Neural cell (in vitro differentiated cells): ENCODE measurements at regions not wholly inside any gene's neighbourhood (a gene's known extent, or its start where the extent isn't known, plus 50 kb on each side); places are given as distances from the start of the nearest gene placed in this dataset.

Experiments used
- CTCF ChIP-seq: fragments of 450-650 bp; IDR thresholded peaks from 2 replicates; pipeline ENCODE4 v1.5.1; 2014; ENCODE audit warnings: antibody characterized with exemption, mild to moderate bottlenecking, moderate library complexity; ENCODE audit not compliant: poor library complexity, severe bottlenecking
- EP300 ChIP-seq: fragments of 450-650 bp; conservative IDR thresholded peaks from 2 replicates; pipeline ENCODE4 v1.6.1; 2014; ENCODE audit warnings: antibody characterized with exemption, mild to moderate bottlenecking, moderate library complexity; ENCODE audit not compliant: poor library complexity, severe bottlenecking
- EZH2 ChIP-seq: fragments of 200-600, 300-800 bp; shearing (Covaris generic), sonication (generic); IDR thresholded peaks from 2 replicates; pipeline ENCODE4 v1.6.1; 2014; ENCODE audit warnings: antibody characterized with exemption, low read length, borderline replicate concordance, mild to moderate bottlenecking; ENCODE audit not compliant: insufficient read depth, poor library complexity, severe bottlenecking
- POLR2AphosphoS5 ChIP-seq: IDR thresholded peaks from 2 replicates; pipeline ENCODE4 v1.6.1; 2012
- RAD21 ChIP-seq: fragments of 450-650 bp; conservative IDR thresholded peaks from 2 replicates; pipeline ENCODE4 v1.6.1; 2014; ENCODE audit warnings: antibody characterized with exemption, mild to moderate bottlenecking, moderate library complexity
- TAF1 ChIP-seq: IDR thresholded peaks from 2 replicates; pipeline ENCODE4 v1.6.1; 2012; ENCODE audit warnings: low read depth

DNA sequence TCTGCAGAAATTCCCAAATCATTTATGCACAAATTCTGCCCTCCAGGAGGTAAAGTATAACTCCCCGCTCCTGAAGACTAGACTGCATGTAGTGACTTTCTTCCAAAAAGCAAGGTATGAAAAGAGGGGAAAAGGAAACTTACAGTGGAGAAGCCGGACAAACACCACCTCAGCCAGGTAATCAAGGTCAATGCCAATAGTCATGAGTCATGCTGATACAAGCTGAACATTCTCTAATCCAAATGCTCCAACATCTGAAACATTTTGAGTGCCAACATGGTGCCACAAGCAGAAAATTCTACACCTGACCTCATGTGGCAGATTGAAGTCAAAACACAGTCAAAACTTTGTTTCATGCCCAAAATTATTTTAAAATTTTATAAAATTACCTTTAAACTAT, 165.6 kb downstream of the FOXA2 start:
- no peak for TF ChIP-seq TAF1
- TF ChIP-seq CTCF, result no peak
- TF ChIP-seq POLR2AphosphoS5, result no peak
- no peak for TF ChIP-seq RAD21
- no peak for TF ChIP-seq EZH2
- no peak for TF ChIP-seq EP300
